ENCODE measurements at regions not wholly inside any gene's neighbourhood (a gene's known extent, or its start where the extent isn't known, plus 50 kb on each side); places are given as distances from the start of the nearest gene placed in this dataset.

DNA sequence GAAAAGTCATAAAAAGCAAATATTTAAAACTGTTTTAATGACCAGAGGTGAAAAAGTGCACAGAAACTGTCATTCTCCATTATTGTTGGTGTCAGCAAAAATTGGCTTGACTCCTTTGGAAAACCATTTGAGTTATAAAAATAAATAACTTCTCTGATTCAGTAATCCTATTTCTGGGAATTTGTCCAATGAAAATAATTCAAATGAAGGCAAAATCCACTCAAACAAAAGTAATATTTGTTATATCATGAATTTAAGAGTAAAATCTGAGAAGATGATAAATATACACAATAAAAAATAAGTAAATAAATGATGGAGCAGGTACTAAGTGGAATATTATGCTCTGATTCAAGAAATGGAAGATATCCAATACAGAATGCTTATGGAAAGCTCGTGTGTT, 326.6 kb upstream of the KLF6 start:
- TF ChIP-seq EP300 (IDR thresholded peaks at IDR 0.05; ENCODE audit: borderline replicate concordance) (no peak), TAF1 (IDR thresholded peaks at IDR 0.05; ENCODE audit: low read depth) (no peak), TEAD4 (IDR thresholded peaks at IDR 0.05) (no peak), EGR1 (IDR thresholded peaks at IDR 0.05) (no peak), ZBTB7A (IDR thresholded peaks at IDR 0.05; ENCODE audit: low read depth) (no peak), CEBPB (IDR thresholded peaks at IDR 0.05) (no peak), NFIC (IDR thresholded peaks at IDR 0.05) (no peak)
- TF ChIP-seq, protein P1, sequence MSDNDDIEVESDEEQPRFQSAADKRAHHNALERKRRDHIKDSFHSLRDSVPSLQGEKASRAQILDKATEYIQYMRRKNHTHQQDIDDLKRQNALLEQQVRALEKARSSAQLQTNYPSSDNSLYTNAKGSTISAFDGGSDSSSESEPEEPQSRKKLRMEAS (IDR thresholded peaks at IDR 0.05), result no peak
- TF ChIP-seq, protein P2, sequence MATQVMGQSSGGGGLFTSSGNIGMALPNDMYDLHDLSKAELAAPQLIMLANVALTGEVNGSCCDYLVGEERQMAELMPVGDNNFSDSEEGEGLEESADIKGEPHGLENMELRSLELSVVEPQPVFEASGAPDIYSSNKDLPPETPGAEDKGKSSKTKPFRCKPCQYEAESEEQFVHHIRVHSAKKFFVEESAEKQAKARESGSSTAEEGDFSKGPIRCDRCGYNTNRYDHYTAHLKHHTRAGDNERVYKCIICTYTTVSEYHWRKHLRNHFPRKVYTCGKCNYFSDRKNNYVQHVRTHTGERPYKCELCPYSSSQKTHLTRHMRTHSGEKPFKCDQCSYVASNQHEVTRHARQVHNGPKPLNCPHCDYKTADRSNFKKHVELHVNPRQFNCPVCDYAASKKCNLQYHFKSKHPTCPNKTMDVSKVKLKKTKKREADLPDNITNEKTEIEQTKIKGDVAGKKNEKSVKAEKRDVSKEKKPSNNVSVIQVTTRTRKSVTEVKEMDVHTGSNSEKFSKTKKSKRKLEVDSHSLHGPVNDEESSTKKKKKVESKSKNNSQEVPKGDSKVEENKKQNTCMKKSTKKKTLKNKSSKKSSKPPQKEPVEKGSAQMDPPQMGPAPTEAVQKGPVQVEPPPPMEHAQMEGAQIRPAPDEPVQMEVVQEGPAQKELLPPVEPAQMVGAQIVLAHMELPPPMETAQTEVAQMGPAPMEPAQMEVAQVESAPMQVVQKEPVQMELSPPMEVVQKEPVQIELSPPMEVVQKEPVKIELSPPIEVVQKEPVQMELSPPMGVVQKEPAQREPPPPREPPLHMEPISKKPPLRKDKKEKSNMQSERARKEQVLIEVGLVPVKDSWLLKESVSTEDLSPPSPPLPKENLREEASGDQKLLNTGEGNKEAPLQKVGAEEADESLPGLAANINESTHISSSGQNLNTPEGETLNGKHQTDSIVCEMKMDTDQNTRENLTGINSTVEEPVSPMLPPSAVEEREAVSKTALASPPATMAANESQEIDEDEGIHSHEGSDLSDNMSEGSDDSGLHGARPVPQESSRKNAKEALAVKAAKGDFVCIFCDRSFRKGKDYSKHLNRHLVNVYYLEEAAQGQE (IDR thresholded peaks at IDR 0.05; ENCODE audit: low read depth), result no peak
- TF ChIP-seq, protein P3, sequence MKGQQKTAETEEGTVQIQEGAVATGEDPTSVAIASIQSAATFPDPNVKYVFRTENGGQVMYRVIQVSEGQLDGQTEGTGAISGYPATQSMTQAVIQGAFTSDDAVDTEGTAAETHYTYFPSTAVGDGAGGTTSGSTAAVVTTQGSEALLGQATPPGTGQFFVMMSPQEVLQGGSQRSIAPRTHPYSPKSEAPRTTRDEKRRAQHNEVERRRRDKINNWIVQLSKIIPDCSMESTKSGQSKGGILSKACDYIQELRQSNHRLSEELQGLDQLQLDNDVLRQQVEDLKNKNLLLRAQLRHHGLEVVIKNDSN (IDR thresholded peaks at IDR 0.05), result no peak

Data from Ishikawa (cell line).